Lung (tissue), 11 donors: ENCODE measurements at regions not wholly inside any gene's neighbourhood (a gene's known extent, or its start where the extent isn't known, plus 50 kb on each side); places are given as distances from the start of the nearest gene placed in this dataset.

Experiments used
- ATAC-seq: fragments of 200-7000 bp; cut with Tn5 transposase; one replicate; pipeline ENCODE4 v1.9.1; 2020; ENCODE audit warnings: moderate number of reproducible peaks; ENCODE audit not compliant: insufficient read depth, low FRiP score
- DNase-seq, 3 donors: peaks; one replicate each; pipeline ENCODE4 v3.0.0-alpha.2; 2013 to 2017
- H3K27ac ChIP-seq, 2 donors: one replicate each; pipeline ENCODE4 v1.5.1; 2013; ENCODE audit warnings: mild to moderate bottlenecking in 2 of 2, moderate library complexity in 2 of 2, control low read depth in 1 of 2, inconsistent platforms in 1 of 2, low read depth in 1 of 2, low read length in 1 of 2
- H3K27me3 ChIP-seq, 3 donors: one replicate each; pipeline ENCODE4 v1.5.1; 2013; ENCODE audit warnings: low read length in 2 of 3; ENCODE audit not compliant: control insufficient read depth in 3 of 3, insufficient read depth in 3 of 3
- H3K36me3 ChIP-seq, 4 donors: one replicate each; pipeline ENCODE4 v1.5.1; 2013; ENCODE audit warnings: low read length in 4 of 4, mild to moderate bottlenecking in 1 of 4, moderate library complexity in 1 of 4; ENCODE audit not compliant: control insufficient read depth in 4 of 4, insufficient read depth in 4 of 4
- H3K4me1 ChIP-seq, 5 donors: one replicate each; pipeline ENCODE4 v1.5.1; 2013; ENCODE audit warnings: low read length in 5 of 5, mild to moderate bottlenecking in 2 of 5, moderate library complexity in 1 of 5; ENCODE audit not compliant: control insufficient read depth in 5 of 5, insufficient read depth in 5 of 5
- H3K4me3 ChIP-seq: one replicate; pipeline ENCODE4 v1.5.1; 2013; ENCODE audit warnings: mild to moderate bottlenecking, control low read depth, moderate library complexity
- H3K9ac ChIP-seq, 2 donors: one replicate each; pipeline ENCODE4 v1.5.1; 2013; ENCODE audit warnings: low read length in 2 of 2, control low read depth in 1 of 2; ENCODE audit not compliant: insufficient read depth in 1 of 2
- H3K9me3 ChIP-seq, 4 donors: one replicate each; pipeline ENCODE4 v1.5.1; 2013; ENCODE audit warnings: low read length in 3 of 4, mild to moderate bottlenecking in 1 of 4, moderate library complexity in 1 of 4; ENCODE audit not compliant: control insufficient read depth in 4 of 4, insufficient read depth in 3 of 4
- CTCF ChIP-seq: IDR thresholded peaks from 2 replicates; pipeline ENCODE4 v1.5.1; 2012; ENCODE audit warnings: mild to moderate bottlenecking; ENCODE audit errors: control extremely low read depth, extremely low read depth
- WGBS, 2 donors: extraction: QIAGEN DNeasy Blood & Tissue Kit; methylation state at CpG; one replicate each; pipeline ENCODE4 v1.1.7; 2013; 5-methylcytosine and 5-hydroxymethylcytosine counted together
- donor health status: control.
- donor health status: control.
- donor health status: Bipolar disorder and iron deficiency.
- donor health status: healthy.
- donor health status: DM: yes; HTN: yes; CAD: no.

DNA sequence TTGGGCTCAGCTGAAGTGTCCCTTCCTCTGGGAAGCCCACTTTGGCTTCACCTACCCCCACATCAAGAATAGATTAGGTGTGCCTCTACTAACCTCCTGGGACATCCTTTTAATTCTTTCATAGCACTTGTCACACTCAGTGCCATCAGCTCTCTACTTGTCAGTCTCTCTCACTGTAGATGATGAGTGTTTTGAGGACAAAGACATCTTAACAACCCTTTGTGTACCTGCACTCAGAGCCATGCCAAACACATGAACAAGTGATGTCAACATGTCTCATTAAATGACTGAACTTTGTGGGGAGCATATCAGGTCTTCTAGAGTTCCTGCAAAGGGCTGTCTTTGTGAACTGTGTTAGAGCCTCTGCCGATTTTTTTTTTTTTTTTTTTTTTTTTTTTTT is 87.0 kb upstream of the AMOTL1 start:
- Histone ChIP-seq H3K36me3 (no peaks in the 10 kb centered on the region), H3K4me1 (no peaks in the 10 kb centered on the region), H3K27me3 (no peaks in the 10 kb centered on the region), H3K27ac (no peak overlapping the region), H3K4me3 (no peak overlapping the region), H3K9me3 (peaks cover 0 to 2% (median 0%) of the 10 kb centered on the region in 4 donors), H3K9ac (no peak overlapping the region)
- 64 to 84% methylated on average over 1 of the region's 1 CpG for WGBS, 2 donors
- DNase-seq (no peak), ATAC-seq (no peak)
- no peak for TF ChIP-seq CTCF

DNA sequence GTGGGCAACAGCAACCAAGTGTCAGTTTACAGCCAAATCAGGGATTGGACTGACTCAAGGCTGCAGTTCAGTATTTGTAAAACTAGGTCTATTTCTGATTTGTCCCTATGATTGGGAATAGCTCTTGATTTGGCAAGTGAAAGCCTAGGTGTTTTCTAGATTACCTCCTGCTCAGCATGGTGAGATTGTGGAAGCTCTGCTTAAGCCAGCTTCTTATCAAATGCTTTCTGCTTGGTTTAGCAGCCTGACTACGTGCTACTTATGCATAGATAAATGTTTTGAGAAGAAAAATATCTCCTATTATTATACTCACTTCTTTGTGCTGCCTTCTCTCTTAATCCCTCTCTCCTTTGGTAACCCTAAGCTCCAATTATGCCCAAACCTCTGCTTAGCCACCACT is 86.3 kb upstream of the AMOTL1 start:
- no peak for DNase-seq
- H3K27me3 ChIP-seq: no peaks in the 10 kb centered on the region
- no peak for ATAC-seq
- no peak overlapping the region for H3K9ac ChIP-seq
- no peaks in the 10 kb centered on the region for H3K36me3 ChIP-seq
- H3K4me3 ChIP-seq: no peak overlapping the region
- TF ChIP-seq CTCF: no peak
- H3K4me1 ChIP-seq: no peaks in the 10 kb centered on the region
- peaks cover 0 to 2% (median 0%) of the 10 kb centered on the region in 4 donors for H3K9me3 ChIP-seq
- 76 to 100% methylated on average over 1 of the region's 1 CpG for WGBS, 2 donors
- no peak overlapping the region for H3K27ac ChIP-seq

DNA sequence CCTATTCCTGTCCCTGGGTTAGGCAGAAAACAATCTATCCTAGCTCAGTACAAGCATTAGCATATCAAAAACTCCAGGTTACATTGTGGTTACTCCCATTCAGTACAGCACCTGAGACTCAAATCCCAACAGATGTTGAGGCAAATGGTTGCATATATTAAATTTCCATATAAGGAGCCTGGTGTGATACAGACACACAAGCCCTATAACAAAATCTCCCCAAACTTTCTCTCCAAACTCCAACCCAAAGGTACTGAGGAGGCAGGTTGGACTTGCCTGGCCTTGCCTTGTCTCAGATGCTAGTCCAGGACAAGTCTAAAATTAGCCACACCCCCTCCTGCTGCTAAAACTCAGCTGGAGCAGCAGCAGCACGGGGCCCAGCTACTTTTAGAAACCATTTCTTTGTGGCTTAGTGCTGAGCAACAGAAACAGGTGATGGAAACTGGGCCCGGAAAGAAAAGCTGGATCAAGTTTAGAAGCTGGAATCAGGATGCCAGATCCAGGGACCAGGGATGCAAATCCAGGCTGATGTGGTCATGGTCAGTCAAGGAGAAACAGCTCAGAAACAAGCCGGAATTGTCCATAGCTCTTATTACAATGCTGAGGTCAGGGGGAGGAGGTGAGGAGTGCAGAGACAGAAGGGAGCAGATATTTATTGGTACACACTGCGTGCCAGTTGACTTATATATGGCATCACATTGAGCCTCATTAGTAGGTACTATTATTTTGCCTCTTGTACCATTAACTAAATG is 73.7 kb upstream of the AMOTL1 start:
- 87 to 90% methylated on average over 4 of the region's 4 CpGs for WGBS, 2 donors
- Histone ChIP-seq H3K27me3 (no peaks in the 10 kb centered on the region), H3K4me3 (no peak overlapping the region), H3K27ac (no peak overlapping the region), H3K9ac (no peak overlapping the region), H3K36me3 (no peaks in the 10 kb centered on the region), H3K9me3 (no peaks in the 10 kb centered on the region), H3K4me1 (no peaks in the 10 kb centered on the region)
- no peak for TF ChIP-seq CTCF
- ATAC-seq (no peak), DNase-seq (no peak)

DNA sequence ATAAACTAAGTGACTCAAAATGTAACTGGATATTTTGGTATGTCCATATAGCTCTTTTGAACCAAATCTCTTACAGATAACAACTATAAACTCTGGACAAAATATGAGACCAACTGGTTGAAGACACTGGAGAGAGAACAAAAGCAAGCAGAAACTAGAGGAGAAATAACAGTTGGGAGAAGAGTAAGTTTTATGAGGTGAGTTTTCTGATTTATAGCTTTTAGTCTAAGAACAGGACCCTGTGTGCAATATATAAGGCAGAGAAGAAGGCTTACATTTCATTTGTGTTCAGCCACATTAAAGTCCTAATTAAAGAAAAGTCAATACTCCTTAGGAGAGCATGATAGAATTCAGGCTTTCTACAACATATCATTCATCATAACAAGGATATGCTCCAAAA is 71.0 kb upstream of the AMOTL1 start:
- no peak for TF ChIP-seq CTCF
- DNase-seq (no peak), ATAC-seq (no peak)
- no peaks in the 10 kb centered on the region for H3K4me1 ChIP-seq
- no peak overlapping the region for H3K27ac ChIP-seq
- no peaks in the 10 kb centered on the region for H3K36me3 ChIP-seq
- H3K4me3 ChIP-seq: no peak overlapping the region
- no peak overlapping the region for H3K9ac ChIP-seq
- no peaks in the 10 kb centered on the region for H3K9me3 ChIP-seq
- H3K27me3 ChIP-seq: no peaks in the 10 kb centered on the region
